ENCODE measurements at regions not wholly inside any gene's neighbourhood (a gene's known extent, or its start where the extent isn't known, plus 50 kb on each side); places are given as distances from the start of the nearest gene placed in this dataset.

DNA sequence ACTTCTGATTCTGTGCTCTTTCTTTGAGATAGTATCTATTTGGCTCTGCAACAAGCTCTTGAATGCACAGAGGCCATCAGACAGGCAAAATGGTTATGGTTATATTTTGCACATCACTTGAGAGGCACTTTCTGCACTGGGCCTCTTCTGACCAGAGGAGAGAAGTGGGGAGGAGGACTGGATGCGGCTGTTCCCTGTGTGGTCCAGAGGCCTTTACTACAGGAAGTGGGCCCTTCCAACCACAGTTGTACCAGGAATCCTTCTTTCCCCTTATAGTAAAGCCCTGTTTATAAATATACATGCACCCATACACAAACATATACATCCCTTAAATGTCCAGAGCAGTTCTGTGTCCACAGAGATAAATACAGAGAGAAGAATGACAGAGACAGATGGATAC, 182.7 kb upstream of the HHIP start:
- intact Hi-C loops (cut with micrococcal nuclease): no loop called here

DNA sequence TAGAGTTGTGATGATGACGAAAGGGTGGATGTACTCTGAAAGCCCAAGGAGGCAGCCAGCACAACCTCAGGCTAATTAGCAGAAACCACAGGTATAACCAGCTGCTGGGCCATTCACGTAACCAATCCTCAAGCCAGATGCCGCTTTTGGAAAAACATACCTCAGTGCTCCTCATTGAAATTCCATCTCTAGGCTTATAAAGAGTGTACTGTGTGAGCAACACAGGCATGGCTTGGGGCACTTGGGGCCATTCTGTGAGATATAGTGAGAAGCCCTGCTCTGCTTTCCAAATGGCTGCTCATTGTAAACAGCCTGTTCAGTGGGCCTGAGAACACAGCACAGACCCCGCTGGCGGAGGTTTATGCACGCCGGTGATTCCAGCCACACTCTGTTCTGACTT, 182.1 kb upstream of the HHIP start:
- intact Hi-C loops (cut with micrococcal nuclease): no loop called here

DNA sequence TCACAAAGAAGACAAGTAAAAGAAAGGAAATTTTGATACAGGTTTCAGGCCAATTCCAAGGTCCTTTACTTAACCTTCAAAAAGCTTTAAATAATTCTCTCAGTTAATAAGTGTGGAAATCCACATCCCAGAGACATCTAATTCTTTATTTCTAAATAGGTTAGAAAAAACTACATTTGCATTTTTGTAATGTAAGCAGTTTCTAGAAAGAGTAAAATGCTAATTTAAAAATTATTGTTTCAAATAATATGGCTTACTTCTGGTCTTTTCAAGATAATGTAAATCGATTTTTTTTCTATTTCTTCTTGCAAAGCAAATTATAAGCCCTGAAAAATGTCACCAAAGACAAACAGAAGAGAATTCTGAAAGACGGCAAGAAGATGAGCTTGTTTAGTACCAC, 180.4 kb upstream of the HHIP start:
- intact Hi-C loops (cut with micrococcal nuclease): no loop called here

DNA sequence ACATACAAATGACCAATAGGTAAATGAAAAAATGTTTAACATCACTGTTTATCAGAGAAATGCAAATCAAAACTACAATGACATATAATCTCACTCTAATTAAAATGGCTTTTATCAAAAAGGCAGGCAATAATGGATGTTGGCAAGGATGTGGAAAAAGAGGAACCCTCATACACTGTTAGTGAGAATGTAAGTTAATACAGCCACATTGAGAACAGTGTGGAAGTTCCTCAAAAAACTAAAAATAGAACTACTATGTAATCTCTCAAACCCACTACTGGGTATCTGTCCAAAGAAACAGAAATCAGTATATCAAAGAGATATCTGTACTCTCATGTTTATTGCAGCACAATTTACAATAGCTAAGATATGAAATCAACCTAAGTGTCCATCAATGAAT, 165.9 kb upstream of the HHIP start:
- intact Hi-C loops (cut with micrococcal nuclease): no loop called here

DNA sequence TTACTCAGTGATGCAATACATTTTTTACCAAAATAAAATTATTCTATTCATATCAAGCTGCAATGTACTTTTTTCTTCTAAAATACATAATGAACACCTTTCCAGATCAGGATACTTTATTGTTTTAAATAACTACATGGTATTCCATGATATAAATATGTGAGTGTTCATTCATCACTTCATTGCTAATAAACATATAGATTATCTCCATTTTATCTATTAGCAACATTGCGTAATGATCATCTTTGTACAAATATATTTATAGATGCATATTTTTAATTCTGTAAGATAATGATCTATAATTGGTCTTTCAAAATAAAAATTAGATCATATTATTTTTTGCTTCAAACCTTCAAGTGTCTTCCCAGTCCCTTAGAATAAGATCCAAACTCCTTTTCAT, 156.1 kb upstream of the HHIP start:
- intact Hi-C loops (cut with micrococcal nuclease): no loop called here

DNA sequence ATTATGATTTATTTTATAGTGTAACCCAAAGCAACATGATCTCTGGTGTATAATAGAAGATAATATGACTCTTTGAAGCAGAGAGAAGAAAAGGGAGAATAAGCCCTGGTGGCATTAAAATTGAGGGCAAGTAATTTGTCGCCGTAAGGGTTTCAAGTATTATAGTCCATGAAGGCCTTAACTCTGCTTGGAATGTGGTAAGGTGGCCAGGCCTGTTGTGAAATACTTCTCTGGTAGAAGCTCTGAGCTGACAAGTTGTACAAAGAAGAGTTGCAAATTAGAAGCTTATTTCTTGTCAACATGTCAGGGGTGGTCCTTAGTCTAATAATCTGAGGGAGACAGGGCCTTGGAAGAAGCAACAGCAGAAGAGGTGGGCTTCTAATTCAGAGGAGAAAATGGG, 151.7 kb upstream of the HHIP start:
- intact Hi-C loops (cut with micrococcal nuclease): no loop called here

DNA sequence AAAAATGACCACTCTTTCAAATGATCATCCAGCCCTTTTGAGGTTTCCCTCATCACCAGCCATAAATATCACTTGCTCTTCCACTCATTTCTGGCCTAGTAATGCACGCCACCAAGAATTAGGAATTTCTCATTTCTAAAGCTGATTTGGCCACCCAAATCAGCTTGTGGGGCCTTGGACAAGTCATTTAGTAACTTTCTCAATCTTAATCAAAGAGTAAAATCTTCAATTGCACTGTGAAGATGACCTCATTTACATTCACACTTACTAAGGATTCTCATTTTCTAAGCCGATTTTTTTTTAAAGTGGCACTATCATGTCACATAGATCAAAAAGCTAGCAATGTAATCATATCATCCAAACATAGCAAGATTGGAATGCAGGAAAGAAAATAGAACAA, 150.0 kb upstream of the HHIP start:
- intact Hi-C loops (cut with micrococcal nuclease): no loop called here

DNA sequence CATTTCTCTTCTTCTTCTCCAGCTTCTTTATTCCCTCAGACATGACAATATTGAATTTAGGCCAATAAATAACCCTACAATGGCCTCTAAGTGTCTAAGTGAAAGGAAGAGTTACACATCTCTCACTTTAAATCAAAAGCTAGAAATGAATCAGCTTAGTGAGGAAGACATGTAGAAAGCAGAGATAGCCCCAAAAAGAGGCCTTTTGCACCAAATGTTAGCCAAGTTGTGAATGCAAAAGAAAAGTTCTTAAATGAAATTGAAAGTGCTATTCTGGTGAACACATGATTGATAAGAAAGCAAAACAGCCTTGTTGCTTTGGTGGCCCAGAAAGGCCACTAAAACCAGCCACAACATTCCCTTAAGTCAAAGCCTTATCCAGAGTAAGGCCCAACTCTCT, 146.2 kb upstream of the HHIP start:
- intact Hi-C loops (cut with micrococcal nuclease): no loop called here

DNA sequence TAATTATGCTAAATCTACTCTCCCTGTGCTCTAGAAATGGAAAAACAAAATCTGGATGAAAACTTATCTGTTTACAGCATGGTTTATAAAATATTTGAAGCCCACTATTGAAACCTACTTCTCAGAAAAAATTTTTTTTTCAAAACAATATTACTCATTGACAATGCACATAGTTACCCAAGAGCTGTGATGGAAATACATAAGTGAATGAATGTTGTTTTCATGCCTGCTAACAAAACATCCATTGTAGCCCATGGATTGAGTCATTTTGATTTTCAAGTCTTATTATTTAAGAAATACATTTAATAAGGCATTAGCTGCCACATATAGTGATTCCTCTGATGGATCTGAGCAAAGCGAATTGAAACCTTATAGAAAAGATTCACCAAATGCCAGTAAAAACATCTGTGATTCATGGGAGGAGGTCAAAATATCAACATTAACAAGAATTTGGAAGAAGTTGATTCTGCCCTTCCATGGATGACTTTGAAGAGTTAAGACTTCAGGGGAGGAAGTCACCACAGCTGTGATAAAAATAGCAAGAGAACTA, 144.7 kb upstream of the HHIP start:
- intact Hi-C loops (cut with micrococcal nuclease): no loop called here

DNA sequence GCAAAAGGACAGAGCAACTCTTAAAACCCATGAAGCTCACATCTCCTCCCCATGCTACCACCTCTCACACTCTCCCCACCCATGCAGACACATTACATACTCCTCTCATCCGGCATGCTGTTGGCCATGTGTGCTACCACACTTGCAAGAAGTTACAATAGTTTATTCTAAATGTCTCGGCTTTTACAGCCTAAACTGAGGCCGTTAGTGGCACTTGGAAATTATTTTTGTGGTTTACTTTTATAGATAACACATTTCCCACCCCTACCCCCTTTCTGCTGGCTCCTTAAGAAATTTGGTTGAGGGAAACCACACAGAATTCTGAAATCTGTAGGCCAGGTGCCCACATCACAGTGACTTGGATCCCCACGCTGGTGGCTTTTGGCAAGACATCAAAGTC, 141.1 kb upstream of the HHIP start:
- intact Hi-C loops (cut with micrococcal nuclease): no loop called here

DNA sequence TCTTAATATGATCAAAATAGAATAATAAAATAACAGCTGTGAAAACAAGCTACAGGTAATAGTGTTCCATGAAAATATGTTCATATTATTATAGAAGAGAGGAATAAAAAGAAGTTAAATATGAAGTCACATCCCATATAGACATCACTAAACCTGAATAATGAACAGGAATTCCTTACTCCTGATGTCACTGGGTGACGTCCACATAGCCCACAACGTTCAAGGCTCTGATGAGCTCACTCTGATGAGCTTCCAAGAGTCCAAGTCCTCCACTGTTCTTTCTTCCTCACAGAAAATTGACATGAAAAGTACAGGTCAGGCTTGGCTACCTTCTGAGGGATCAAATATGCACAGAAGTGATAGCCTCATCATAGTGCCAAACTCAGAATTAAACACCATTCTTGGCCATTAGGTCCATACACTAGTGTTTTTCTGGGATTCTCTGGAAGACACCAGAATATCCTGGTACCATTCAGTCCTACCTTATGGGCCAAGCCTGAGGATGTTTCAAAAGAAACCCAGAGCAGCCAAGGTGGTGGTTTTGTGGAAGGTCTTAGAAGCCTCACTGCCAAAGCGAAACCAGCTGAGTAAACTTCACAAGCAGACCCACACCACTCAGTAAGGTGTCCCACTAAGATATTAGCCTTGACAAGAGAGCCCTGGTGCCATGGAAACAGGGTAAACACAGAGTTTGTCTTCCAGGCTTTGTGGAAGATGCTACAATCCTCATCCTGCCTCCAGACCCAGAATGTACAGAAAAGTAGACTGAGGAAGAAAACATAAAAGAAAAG, 138.4 kb upstream of the HHIP start:
- intact Hi-C loops (cut with micrococcal nuclease): no loop called here

DNA sequence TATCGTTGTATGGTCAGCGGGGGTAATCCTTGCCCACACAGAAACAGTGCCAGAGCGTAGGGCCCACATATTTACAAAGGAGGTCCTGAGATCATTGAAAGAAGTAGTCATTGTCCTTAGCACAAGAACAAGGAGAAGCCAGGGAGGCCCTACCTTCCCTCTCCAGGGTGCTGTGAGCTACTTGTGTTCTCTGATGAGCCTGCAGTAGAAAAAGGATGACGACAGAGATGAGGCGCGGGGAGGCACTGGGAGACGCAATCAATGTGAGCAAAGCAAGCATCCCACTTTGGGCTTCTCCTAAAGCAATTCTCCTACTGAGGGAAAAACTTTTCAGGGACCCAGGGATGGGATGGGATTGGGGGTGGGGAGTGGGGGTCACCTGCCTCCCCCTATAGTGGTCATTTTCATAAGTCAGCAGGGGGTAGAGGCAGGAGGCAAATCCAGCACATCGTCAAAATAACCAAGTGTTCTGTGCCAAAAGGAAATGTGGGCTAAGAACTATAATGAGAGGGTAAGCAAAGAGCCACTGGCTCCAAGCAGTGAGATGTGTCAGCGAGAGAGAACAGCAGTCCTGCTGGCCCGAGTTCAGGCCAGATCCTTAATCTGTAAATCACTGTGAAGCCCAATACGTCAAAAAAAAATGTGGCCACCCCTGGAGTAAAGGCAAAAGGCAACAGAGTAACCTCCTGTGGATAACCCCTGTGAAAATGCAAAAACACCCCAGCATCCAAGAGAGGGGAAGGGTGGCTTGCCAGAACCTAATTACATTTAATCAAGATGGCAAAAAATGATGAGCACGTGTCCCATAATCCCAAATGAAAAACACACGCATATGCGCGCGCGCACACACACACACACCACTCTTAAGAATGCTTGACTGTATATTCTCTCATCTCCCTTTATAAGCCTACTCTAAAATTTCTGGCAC, 136.6 kb upstream of the HHIP start:
- intact Hi-C loops (cut with micrococcal nuclease): no loop called here

DNA sequence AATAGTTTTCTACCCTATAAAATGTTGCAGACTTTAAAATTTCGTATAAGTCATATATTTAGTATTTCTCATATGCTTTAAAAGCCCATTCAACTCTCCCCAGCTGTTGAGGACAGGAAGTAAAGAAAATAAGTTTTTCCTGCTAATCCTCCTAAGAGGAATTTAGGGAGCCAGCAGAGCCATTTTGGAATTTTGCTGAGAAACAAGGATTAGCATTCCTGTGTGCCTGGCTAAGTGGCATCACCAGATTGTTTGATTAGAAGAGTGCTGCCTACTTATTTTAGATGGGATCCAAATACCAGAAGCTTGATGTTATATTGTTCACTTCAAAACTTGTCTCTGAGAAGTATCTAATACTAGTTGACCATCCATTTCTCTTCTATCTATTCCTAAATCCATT, 131.2 kb upstream of the HHIP start:
- intact Hi-C loops (cut with micrococcal nuclease): no loop called here

DNA sequence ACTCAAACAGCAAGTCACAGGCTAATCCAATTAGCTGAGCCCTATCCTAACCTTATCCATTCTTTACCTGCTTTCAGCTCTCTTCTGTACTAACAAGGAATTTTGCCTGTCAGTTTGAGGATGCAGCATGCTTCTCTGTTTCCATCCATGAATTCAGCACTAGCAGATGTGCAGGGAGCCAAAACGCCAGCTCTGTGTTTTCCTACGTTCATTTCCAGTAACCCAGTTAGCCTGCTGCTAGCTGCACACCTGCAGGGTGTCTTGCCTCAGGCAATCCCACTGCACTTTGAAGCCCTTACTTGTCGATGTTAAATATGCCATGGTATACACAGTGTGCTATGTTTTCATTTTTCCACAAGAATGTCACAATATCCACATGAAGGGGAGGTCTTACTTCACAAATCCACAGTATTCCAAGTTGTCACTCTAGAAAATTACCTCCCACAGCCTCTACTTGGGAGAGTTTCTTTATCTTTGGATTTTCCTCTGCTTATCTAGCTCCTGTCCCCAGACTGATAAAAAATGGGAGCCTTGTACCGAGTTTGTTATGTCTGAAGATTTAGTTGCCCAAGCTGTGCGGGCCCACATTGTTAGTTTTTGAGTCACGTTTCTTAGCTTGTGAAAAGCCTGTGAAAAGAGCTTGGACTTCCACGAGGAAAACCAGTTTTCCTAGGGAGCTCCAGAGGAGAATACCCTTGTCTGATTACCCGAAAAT, 127.6 kb upstream of the HHIP start:
- intact Hi-C loops (cut with micrococcal nuclease): no loop called here

DNA sequence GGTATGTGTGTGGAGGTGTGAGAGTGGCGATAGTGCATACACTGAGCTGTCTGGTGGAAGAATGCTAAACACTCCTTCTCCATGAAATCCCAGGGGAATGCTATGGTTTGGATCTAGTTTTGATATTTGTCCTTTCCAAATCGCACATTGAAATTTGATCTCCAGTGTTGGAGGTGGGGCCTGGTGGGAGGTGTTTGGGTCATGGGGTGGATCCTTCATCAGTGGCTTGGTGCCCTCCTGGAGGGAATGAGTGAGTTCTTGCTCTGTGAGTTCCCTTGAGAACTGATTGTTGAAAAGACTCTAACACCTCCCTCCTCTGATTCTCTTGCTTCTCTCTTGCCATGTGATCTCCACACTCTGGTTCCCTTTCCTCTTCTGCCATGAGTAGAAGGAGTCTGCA, 114.1 kb upstream of the HHIP start:
- intact Hi-C loops (cut with micrococcal nuclease): no loop called here

DNA sequence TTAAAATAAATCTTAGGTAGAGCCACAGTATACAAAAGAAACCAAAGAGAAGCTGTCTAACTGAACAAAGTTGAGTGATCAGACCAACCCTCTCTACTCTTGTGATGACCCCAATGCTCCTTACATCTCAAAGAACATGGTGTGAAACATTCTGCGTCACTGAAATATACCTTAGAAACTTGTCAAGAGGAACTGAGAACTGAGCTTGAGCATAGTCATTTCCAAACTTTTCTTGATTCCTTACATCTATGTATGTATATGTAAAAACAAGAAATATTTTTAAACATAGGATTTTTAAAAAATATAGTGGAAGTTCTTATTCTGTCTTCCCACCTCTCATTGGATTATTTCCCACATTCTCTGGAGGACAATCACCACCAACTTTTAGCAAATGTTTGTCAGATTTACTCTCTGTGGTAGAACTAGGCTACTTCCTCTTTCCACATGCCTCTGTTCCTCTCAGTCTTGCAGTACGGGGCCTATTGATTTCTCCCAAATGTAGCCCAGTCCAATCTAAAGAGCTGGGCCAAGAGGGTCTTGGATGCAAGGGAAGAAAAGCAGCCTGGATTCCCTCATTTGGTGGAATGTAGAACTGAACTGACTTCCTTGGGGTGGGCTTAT, 98.2 kb upstream of the HHIP start:
- intact Hi-C loops (cut with micrococcal nuclease): no loop called here

DNA sequence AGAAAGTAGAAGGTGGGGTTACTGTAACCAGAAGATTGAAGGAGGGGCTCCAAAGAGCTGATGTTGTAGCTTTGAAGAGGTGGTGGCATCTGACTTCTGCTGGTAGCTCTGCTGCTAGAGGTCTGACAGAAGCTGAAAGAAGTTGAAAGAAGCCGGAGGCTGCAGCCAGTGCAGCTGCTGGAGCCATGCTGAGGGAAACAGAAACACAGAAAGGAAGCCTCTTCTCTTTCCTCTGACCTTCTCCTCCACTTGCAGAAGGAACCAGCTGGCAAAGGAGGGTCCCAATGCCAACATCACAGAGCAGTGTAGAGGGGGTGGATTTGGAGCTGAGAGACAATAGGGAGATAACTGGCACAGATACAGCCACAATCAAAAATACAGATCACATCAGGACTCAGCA, 89.3 kb upstream of the HHIP start:
- intact Hi-C loops (cut with micrococcal nuclease): no loop called here

DNA sequence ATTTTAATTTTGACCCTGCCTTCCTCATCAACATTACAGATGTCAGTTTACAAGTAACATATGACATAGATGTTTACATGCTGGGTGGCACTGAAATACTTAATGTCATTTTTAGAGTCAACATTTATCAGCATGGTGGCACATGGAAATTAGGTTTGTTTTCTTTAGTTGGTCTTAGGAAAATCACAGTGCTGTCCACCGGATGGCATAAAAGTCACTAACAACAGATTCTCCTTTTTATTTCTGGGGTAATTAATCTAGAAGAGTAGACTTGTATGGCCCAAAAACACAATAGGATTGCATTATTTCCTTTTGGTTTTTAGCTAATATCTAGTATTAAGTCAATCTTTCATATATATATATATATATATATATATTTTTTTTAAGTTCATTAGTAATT, 88.6 kb upstream of the HHIP start:
- intact Hi-C loops (cut with micrococcal nuclease): no loop called here

DNA sequence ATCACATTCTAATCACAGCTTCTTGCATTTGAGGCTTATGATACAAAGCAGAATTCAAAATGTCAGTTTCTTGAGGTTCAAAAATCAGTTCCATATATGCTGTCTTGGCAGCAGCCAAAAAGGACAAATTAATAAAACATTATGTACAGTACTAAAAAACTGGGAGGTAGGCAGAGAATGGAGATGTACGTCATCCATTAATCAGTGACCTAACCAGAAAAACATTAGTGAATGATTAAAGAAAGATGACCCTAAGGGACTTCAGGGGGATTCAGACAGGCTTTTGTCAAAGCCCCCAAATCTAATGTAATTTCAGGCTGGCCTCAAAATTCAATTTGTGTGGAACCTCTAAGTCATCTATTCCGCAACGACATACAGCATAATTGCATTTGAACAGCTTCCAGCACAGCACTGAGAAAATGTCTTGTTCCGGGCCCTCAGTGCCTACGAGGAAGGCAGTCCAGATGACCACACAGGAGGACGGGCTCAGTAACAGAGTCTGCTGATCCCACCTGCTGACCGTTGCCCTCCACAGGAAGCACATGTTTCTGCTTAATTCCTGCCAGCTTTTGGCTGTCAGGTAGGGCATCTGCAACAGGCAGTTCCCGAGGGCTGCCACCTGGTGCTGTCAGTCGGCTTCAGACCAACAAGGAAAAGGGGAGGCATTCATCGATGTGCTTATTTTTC, 83.8 kb upstream of the HHIP start:
- intact Hi-C loops (cut with micrococcal nuclease): no loop called here

DNA sequence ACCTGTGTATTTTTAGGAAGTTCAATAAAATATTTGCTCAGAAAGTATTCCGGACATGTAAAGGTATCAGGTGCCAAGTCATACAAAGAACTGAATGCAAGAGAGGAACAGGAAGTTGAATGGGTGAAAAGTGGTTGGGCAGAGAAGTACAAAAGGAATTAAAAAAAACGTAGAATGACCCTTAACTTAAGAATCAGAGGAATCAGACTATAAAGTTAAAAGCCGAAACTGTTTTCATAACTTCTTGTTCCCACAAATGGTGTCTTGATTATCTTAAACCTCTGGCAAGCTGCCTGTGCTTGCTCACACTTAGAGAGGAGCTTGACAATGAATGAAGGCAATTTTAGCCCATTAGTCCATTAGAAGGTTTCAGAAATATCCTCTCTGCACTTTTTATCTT, 81.6 kb upstream of the HHIP start:
- intact Hi-C loops (cut with micrococcal nuclease): no loop called here

Data from T-helper 2 cell treated with Interferon-gamma antibody and Interleukin-4, amounts not matched to agents 100 ng/mL and 5 ng/mL, for 36 hours (primary cell).